SK-N-SH (cell line): ENCODE measurements at regions not wholly inside any gene's neighbourhood (a gene's known extent, or its start where the extent isn't known, plus 50 kb on each side); places are given as distances from the start of the nearest gene placed in this dataset.

Experiments
- CTCF ChIA-PET: fragments of 300-600, 350-600 bp; formaldehyde crosslinking; extraction: SDS; loops from one replicate; lab custom pipeline; 2021; lab: Yijun Ruan, JAX
- POLR2A ChIA-PET: fragments of 350-600 bp; sonication (Branson Sonifier 250); formaldehyde crosslinking; extraction: SDS; loops from one replicate; lab custom pipeline; 2020; ENCODE audit warnings: antibody characterized with exemption, inconsistent platforms; lab: Yijun Ruan, JAX
- DNase-seq: peaks from one replicate; pipeline ENCODE4 v3.0.0; 2012
- H2AFZ ChIP-seq: fragments of 200-600 bp; sonication (generic); 2 replicates; pipeline ENCODE4 v1.8.1; 2016; ENCODE audit warnings: antibody characterized with exemption, mild to moderate bottlenecking, low read depth
- H3F3A ChIP-seq: fragments of 200-600 bp; sonication (generic); replicated peaks from 2 replicates; pipeline ENCODE3; 2016; ENCODE audit warnings: antibody characterized with exemption, mild to moderate bottlenecking; ENCODE audit not compliant: insufficient read depth
- H3K27ac ChIP-seq, 2 experiments: fragments of 200-500 bp in 1 of 2; fragments of 200-600 bp in 1 of 2; sonication (Bioruptor generic) in 1 of 2; sonication (generic), shearing (Covaris generic) in 1 of 2; 2 replicates each; pipeline versions ENCODE4 v1.5.1 to v1.6.1; 2014 to 2016; ENCODE audit warnings: low read depth in 2 of 2, inconsistent platforms in 1 of 2, low read length in 1 of 2, mild to moderate bottlenecking in 1 of 2, mixed read lengths in 1 of 2
- H3K27me3 ChIP-seq: fragments of 200-600 bp; sonication (generic), shearing (Covaris generic); 2 replicates; pipeline ENCODE4 v1.6.1; 2016; ENCODE audit warnings: mixed run types; ENCODE audit not compliant: insufficient read depth
- H3K36me3 ChIP-seq, 2 experiments: fragments of 200-500 bp in 1 of 2; fragments of 200-600 bp in 1 of 2; sonication (Bioruptor generic) in 1 of 2; sonication (generic) in 1 of 2; replicated peaks in 1 of 2; 2 replicates each; pipeline versions ENCODE3 to v1.5.1; 2014 to 2016; ENCODE audit warnings: low read length in 1 of 2, mild to moderate bottlenecking in 1 of 2; ENCODE audit not compliant: insufficient read depth in 2 of 2, control insufficient read depth in 1 of 2
- H3K4me1 ChIP-seq, 2 experiments: fragments of 200-500 bp in 1 of 2; fragments of 200-600 bp in 1 of 2; sonication (Bioruptor generic) in 1 of 2; sonication (generic), shearing (Covaris generic) in 1 of 2; 2 replicates each; pipeline versions ENCODE4 v1.5.1 to v1.6.1; 2014 to 2016; ENCODE audit warnings: low read depth in 1 of 2, low read length in 1 of 2, mixed run types in 1 of 2; ENCODE audit not compliant: insufficient read depth in 2 of 2, control insufficient read depth in 1 of 2
- H3K4me2 ChIP-seq: fragments of 200-600 bp; sonication (generic), shearing (Covaris generic); 2 replicates; pipeline ENCODE4 v1.6.1; 2017; ENCODE audit warnings: mixed run types
- H3K4me3 ChIP-seq, 2 experiments: fragments of 200-500 bp in 1 of 2; fragments of 200-600 bp in 1 of 2; sonication (Bioruptor generic) in 1 of 2; sonication (generic), shearing (Covaris generic) in 1 of 2; 2 replicates each; pipeline versions ENCODE4 v1.5.1 to v1.8.1; 2014 to 2016; ENCODE audit warnings: low read depth in 2 of 2, inconsistent platforms in 1 of 2, low read length in 1 of 2, mild to moderate bottlenecking in 1 of 2, mixed read lengths in 1 of 2, moderate library complexity in 1 of 2
- H3K79me2 ChIP-seq: fragments of 200-600 bp; sonication (generic); 2 replicates; pipeline ENCODE4 v1.8.1; 2017; ENCODE audit warnings: mild to moderate bottlenecking; ENCODE audit not compliant: insufficient read depth
- H3K9ac ChIP-seq: fragments of 200-600 bp; sonication (generic); 2 replicates; pipeline ENCODE4 v1.6.1; 2017; ENCODE audit warnings: mixed run types
- H3K9me2 ChIP-seq: fragments of 200-600 bp; sonication (generic); 2 replicates; pipeline ENCODE4 v1.6.1; 2017; ENCODE audit warnings: mixed run types
- H3K9me3 ChIP-seq: fragments of 200-600 bp; sonication (generic); 2 replicates; pipeline ENCODE4 v1.6.1; 2017; ENCODE audit warnings: mixed run types, mild to moderate bottlenecking, moderate library complexity
- H4K20me1 ChIP-seq: fragments of 200-600 bp; sonication (generic); 2 replicates; pipeline ENCODE4 v1.6.1; 2017; ENCODE audit warnings: mild to moderate bottlenecking, mixed run types; ENCODE audit not compliant: insufficient read depth
- CHD2 ChIP-seq: fragments of 150-350 bp; IDR thresholded peaks from 2 replicates; pipeline ENCODE4 v1.6.1; 2018; ENCODE audit warnings: low read length; ENCODE audit not compliant: partially characterized antibody
- EP300 ChIP-seq, 2 experiments: IDR thresholded peaks; 2 replicates each; pipeline versions ENCODE4 v1.4.0 to v1.6.1; 2012; ENCODE audit warnings: borderline replicate concordance in 1 of 2, low read depth in 1 of 2, low read length in 1 of 2
- FOXM1 ChIP-seq: IDR thresholded peaks from 2 replicates; pipeline ENCODE4 v1.4.0; 2012; ENCODE audit warnings: low read depth, mild to moderate bottlenecking
- GABPA ChIP-seq: IDR thresholded peaks from 2 replicates; pipeline ENCODE4 v1.4.0; 2012; ENCODE audit warnings: low read depth, mild to moderate bottlenecking
- MXI1 ChIP-seq: IDR thresholded peaks from 2 replicates; pipeline ENCODE4 v1.6.1; 2012; ENCODE audit warnings: mild to moderate bottlenecking, low read depth, low read length, improper control_type of control experiment
- NFIC ChIP-seq: IDR thresholded peaks from 2 replicates; pipeline ENCODE4 v1.4.0; 2012; ENCODE audit warnings: borderline replicate concordance
- NRF1 ChIP-seq: IDR thresholded peaks from 2 replicates; pipeline ENCODE4 v1.6.1; 2012; ENCODE audit warnings: low read depth, mild to moderate bottlenecking, low read length
- RAD21 ChIP-seq: IDR thresholded peaks from 2 replicates; pipeline ENCODE4 v1.6.1; 2012; ENCODE audit warnings: mild to moderate bottlenecking, low read length
- RCOR1 ChIP-seq: fragments of 150-350 bp; IDR thresholded peaks from 2 replicates; pipeline ENCODE4 v1.6.1; 2017; ENCODE audit warnings: antibody characterized with exemption, low read length
- RFX5 ChIP-seq: IDR thresholded peaks from 2 replicates; pipeline ENCODE4 v1.6.1; 2012; ENCODE audit warnings: mild to moderate bottlenecking, improper control_type of control experiment, low read length
- SIN3A ChIP-seq: IDR thresholded peaks from 2 replicates; pipeline ENCODE4 v1.6.1; 2012; ENCODE audit warnings: low read depth, mild to moderate bottlenecking, low read length, moderate library complexity, borderline replicate concordance
- SMC3 ChIP-seq: IDR thresholded peaks from 2 replicates; pipeline ENCODE4 v1.6.1; 2012; ENCODE audit warnings: low read depth, low read length, improper control_type of control experiment
- TAF1 ChIP-seq: IDR thresholded peaks from 2 replicates; pipeline ENCODE4 v1.6.1; 2012; ENCODE audit warnings: low read depth, mild to moderate bottlenecking, low read length, moderate library complexity, borderline replicate concordance
- TEAD4 ChIP-seq: IDR thresholded peaks from 2 replicates; pipeline ENCODE4 v1.4.0; 2012; ENCODE audit warnings: mild to moderate bottlenecking, borderline replicate concordance; ENCODE audit not compliant: insufficient read depth
- WGBS: methylation state at CpG from one replicate; pipeline ENCODE4 v1.1.6; 2017; ENCODE audit warnings: low lambda C conversion rate; 5-methylcytosine and 5-hydroxymethylcytosine counted together
- TF ChIP-seq, protein P1 (sequence below): IDR thresholded peaks from 2 replicates; pipeline ENCODE4; 2012
- TF ChIP-seq, protein P2 (sequence below): IDR thresholded peaks from 2 replicates; pipeline ENCODE4 v1.4.0; 2012; ENCODE audit warnings: low read depth, borderline replicate concordance
- TF ChIP-seq, protein P3 (sequence below): IDR thresholded peaks from 2 replicates; pipeline ENCODE4 v1.4.0; 2012; ENCODE audit warnings: low read depth, borderline replicate concordance
- TF ChIP-seq, protein P4 (sequence below): fragments of 150-350 bp; IDR thresholded peaks from 2 replicates; pipeline ENCODE4 v1.6.1; 2016; ENCODE audit warnings: mild to moderate bottlenecking, low read depth, low read length

DNA sequence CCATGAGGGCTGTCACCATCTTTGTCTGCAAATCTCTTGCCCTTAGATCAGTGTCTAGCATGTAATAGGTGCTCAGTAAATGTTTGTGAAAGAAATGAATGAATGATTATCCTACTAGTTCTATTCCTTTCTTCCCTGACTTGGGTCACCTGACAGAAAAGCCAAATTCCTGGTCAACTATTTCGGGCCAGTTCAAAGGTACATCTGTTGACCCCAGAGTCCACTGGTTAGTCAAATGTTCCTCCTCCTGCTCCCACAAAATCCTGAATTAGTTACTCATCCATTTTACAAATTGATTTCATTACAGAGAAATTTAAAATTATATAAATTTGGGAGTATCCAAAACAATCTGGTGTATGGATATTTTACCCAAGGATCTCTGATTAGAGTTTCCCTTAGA, 124.7 kb upstream of the NAV2 start:
- Histone ChIP-seq H3K27ac (no peak overlapping the region), H2AFZ (no peak overlapping the region), H3K9me3 (no peaks in the 10 kb centered on the region), H3F3A (no peaks in the 10 kb centered on the region), H3K4me3 (no peak overlapping the region), H3K9ac (no peak overlapping the region), H3K27me3 (no peaks in the 10 kb centered on the region), H3K9me2 (no peaks in the 10 kb centered on the region), H3K36me3 (no peaks in the 10 kb centered on the region), H3K4me2 (no peak overlapping the region), H4K20me1 (no peaks in the 10 kb centered on the region), H3K4me1 (peaks cover 0 to 2% of the 10 kb centered on the region in 2 experiments; a peak in 2 of 4 replicates), H3K79me2 (no peaks in the 10 kb centered on the region)
- 76% methylated on average over 1 of the region's 1 CpG for WGBS
- TF ChIP-seq SMC3, result no peak
- TF ChIP-seq FOXM1, result no peak
- TF ChIP-seq, protein P1, sequence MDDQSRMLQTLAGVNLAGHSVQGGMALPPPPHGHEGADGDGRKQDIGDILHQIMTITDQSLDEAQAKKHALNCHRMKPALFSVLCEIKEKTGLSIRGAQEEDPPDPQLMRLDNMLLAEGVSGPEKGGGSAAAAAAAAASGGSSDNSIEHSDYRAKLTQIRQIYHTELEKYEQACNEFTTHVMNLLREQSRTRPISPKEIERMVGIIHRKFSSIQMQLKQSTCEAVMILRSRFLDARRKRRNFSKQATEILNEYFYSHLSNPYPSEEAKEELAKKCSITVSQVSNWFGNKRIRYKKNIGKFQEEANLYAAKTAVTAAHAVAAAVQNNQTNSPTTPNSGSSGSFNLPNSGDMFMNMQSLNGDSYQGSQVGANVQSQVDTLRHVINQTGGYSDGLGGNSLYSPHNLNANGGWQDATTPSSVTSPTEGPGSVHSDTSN, result no peak
- no peak for TF ChIP-seq RCOR1
- no peak for TF ChIP-seq MXI1
- TF ChIP-seq, protein P2, sequence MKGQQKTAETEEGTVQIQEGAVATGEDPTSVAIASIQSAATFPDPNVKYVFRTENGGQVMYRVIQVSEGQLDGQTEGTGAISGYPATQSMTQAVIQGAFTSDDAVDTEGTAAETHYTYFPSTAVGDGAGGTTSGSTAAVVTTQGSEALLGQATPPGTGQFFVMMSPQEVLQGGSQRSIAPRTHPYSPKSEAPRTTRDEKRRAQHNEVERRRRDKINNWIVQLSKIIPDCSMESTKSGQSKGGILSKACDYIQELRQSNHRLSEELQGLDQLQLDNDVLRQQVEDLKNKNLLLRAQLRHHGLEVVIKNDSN, result no peak
- TF ChIP-seq NFIC, result no peak
- TF ChIP-seq, protein P3, sequence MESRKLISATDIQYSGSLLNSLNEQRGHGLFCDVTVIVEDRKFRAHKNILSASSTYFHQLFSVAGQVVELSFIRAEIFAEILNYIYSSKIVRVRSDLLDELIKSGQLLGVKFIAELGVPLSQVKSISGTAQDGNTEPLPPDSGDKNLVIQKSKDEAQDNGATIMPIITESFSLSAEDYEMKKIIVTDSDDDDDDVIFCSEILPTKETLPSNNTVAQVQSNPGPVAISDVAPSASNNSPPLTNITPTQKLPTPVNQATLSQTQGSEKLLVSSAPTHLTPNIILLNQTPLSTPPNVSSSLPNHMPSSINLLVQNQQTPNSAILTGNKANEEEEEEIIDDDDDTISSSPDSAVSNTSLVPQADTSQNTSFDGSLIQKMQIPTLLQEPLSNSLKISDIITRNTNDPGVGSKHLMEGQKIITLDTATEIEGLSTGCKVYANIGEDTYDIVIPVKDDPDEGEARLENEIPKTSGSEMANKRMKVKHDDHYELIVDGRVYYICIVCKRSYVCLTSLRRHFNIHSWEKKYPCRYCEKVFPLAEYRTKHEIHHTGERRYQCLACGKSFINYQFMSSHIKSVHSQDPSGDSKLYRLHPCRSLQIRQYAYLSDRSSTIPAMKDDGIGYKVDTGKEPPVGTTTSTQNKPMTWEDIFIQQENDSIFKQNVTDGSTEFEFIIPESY, result no peak
- no peak for TF ChIP-seq TEAD4
- no peak for TF ChIP-seq RAD21
- TF ChIP-seq RFX5, result no peak
- no peak for TF ChIP-seq CHD2
- CTCF ChIA-PET, result interaction anchor here (0.8 to 1.4 kb wide), 3 partner anchors 8 to 24 kb away, joined by 3 to 4 read pairs (median 3); no protein-coding TSS in a partner anchor
- POLR2A ChIA-PET, result no interaction called here
- DNase-seq, result no peak

DNA sequence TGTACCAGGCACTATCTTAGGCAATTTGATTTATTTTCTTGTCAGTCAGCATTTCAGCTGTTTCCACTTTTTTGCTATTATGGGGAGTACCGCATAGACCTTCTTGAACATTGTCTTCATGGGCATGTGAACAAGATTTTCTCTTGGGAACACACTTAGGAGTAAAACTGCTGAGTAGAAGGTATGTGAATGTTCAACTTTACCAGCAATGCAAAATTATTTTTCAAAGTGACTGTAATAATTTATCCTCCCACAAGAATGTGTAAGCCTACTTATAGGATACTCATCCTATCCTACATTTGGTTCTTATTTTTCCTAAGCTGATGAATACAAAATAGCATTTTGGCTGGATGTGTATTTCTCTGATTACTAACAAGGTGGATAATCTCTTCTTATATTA, 132.0 kb upstream of the NAV2 start:
- Histone ChIP-seq H3K9me3 (no peaks in the 10 kb centered on the region), H3K9ac (no peak overlapping the region), H3K4me1 (peaks cover 15 to 32% of the 10 kb centered on the region in 2 experiments), H3K36me3 (no peaks in the 10 kb centered on the region), H3F3A (no peaks in the 10 kb centered on the region), H3K27ac (no peak overlapping the region), H2AFZ (no peak overlapping the region), H3K9me2 (no peaks in the 10 kb centered on the region), H3K4me3 (no peak overlapping the region), H4K20me1 (no peaks in the 10 kb centered on the region), H3K4me2 (no peak overlapping the region), H3K79me2 (no peaks in the 10 kb centered on the region), H3K27me3 (no peaks in the 10 kb centered on the region)
- no peak for DNase-seq
- CTCF ChIA-PET, result no interaction called here
- WGBS, result 96% methylated on average over 1 of the region's 1 CpG
- POLR2A ChIA-PET, result no interaction called here
- TF ChIP-seq, protein P1, result no peak
- TF ChIP-seq, protein P4, sequence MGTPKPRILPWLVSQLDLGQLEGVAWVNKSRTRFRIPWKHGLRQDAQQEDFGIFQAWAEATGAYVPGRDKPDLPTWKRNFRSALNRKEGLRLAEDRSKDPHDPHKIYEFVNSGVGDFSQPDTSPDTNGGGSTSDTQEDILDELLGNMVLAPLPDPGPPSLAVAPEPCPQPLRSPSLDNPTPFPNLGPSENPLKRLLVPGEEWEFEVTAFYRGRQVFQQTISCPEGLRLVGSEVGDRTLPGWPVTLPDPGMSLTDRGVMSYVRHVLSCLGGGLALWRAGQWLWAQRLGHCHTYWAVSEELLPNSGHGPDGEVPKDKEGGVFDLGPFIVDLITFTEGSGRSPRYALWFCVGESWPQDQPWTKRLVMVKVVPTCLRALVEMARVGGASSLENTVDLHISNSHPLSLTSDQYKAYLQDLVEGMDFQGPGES, result no peak
- TF ChIP-seq, protein P2, result no peak
- TF ChIP-seq FOXM1 (no peak), RAD21 (no peak), SMC3 (no peak), SIN3A (no peak), TAF1 (no peak), NRF1 (no peak), GABPA (no peak), EP300 (IDR thresholded peaks at IDR 0.05; ENCODE audit: borderline replicate concordance in 1 of 2, low read depth in 1 of 2, low read length in 1 of 2) (no peak), NFIC (no peak)
- TF ChIP-seq, protein P3, result no peak
